Activated T-helper 2 cell treated with anti-CD3 and anti-CD28 coated beads, Interferon-gamma antibody, Interleukin-2, Interleukin-4, amounts not matched to agents 10 μg/mL and 5 μg/mL and 100 μg/mL, durations not matched to agents 14 hours and 24 hours and 36 hours (primary cell): ENCODE measurements at regions not wholly inside any gene's neighbourhood (a gene's known extent, or its start where the extent isn't known, plus 50 kb on each side); places are given as distances from the start of the nearest gene placed in this dataset.

Experiments
- DNase-seq: peaks from one replicate; pipeline ENCODE4 v3.0.0; 2021; ENCODE audit warnings: low spot score
- H3K27ac Mint-ChIP-seq: one replicate; pipeline ENCODE4 v1.8.0; 2021; ENCODE audit warnings: mixed read lengths
- H3K27me3 Mint-ChIP-seq: one replicate; pipeline ENCODE4 v1.8.0; 2021; ENCODE audit warnings: low read depth, mixed read lengths
- H3K36me3 Mint-ChIP-seq: one replicate; pipeline ENCODE4 v1.8.0; 2021; ENCODE audit warnings: low read depth, mixed read lengths
- H3K4me1 Mint-ChIP-seq: one replicate; pipeline ENCODE4 v1.8.0; 2021; ENCODE audit warnings: low read depth, mixed read lengths
- H3K4me3 Mint-ChIP-seq: one replicate; pipeline ENCODE4 v1.8.0; 2021; ENCODE audit warnings: low read depth, mild to moderate bottlenecking, moderate library complexity, mixed read lengths
- H3K9me3 Mint-ChIP-seq: one replicate; pipeline ENCODE4 v1.8.0; 2021; ENCODE audit warnings: mixed read lengths
- intact Hi-C: fragments of 100-400 bp; cut with micrococcal nuclease; formaldehyde crosslinking; loops from one replicate; pipeline ENCODE4 v1.15.1; 2023

DNA sequence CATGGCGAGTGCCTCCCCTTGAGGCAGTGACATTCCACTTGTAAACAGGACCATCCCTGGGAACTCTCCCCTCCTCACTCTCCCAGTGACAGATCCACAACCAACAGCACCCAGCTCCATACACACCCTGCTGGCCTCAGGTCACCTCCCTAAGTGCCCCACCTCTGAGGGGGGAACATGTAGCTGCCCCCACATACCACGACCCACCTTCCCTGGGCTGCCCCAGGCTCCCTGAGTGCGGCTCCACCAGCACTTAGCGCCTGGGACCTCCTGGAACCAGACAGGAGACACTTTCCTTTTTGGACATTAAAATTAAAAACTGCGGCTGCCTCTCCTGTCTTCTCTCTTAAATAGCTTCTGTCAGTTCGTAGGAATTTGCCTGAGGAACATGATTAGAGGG, 1140.1 kb downstream of the BRD1 start:
- no peaks in the 10 kb centered on the region for H3K36me3 Mint-ChIP-seq
- intact Hi-C loops, result no loop called here
- H3K9me3 Mint-ChIP-seq, result no peaks in the 10 kb centered on the region
- H3K27me3 Mint-ChIP-seq, result no peaks in the 10 kb centered on the region
- H3K27ac Mint-ChIP-seq, result no peak overlapping the region
- no peaks in the 10 kb centered on the region for H3K4me1 Mint-ChIP-seq
- DNase-seq, result no peak
- no peak overlapping the region for H3K4me3 Mint-ChIP-seq

DNA sequence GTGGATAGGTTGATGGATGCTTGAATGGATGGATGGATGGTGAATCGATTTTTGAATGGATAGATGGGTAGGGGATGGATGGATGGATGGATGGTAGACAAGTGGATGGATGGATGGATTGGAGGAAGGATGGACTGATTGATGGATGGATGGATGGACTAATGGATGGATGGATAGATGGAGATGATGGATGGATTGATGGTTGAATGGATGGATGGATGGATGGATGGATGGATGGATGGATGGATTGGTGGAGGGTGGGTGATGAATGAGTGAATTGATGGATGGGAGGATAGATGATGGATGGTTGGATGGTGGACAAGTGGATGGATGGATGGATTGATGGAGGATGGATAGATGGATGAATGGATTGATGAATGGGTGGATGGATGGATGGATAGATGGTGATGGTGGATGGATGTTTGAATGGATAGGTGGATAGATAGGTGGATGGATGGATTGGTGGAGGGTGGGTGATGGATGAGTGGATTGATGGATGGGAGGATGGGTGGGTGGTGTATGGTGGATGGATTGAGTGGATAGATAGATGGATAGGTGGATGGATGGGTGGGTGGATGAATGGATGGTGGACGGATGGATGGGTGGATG, 1140.9 kb downstream of the BRD1 start:
- Mint-ChIP-seq H3K36me3 (no peaks in the 10 kb centered on the region), H3K27ac (no peak overlapping the region), H3K4me1 (no peaks in the 10 kb centered on the region)

DNA sequence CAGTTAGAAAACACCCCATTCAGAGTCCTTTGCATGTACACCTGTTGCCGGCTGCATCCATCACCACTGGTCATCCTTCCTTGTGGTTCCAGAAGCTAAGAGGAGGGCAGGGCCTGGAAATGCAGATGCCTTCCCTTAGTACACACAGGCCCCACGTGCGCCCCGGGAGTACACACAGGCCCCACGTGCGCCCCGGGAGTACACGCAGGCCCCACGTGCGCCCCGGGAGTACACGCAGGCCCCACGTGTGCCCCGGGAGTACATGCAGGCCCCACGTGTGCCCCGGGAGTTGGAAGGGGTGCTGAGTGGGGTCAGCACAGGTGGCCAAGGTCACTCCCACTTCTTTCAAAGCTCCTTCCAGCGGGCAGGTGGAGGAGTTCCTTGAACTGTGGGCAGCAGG, 1141.9 kb downstream of the BRD1 start:
- H3K27ac Mint-ChIP-seq, result no peak overlapping the region
- H3K4me1 Mint-ChIP-seq, result no peaks in the 10 kb centered on the region
- H3K9me3 Mint-ChIP-seq, result no peaks in the 10 kb centered on the region
- H3K27me3 Mint-ChIP-seq, result no peaks in the 10 kb centered on the region
- no peak for DNase-seq
- intact Hi-C loops, result no loop called here
- H3K4me3 Mint-ChIP-seq, result no peak overlapping the region
- no peaks in the 10 kb centered on the region for H3K36me3 Mint-ChIP-seq

More for the DNA sequence above, 1140.9 kb downstream of the BRD1 start:
- Mint-ChIP-seq H3K9me3 (no peaks in the 10 kb centered on the region), H3K4me3 (no peak overlapping the region), H3K27me3 (no peaks in the 10 kb centered on the region)
- intact Hi-C loops, result no loop called here
- DNase-seq, result no peak

DNA sequence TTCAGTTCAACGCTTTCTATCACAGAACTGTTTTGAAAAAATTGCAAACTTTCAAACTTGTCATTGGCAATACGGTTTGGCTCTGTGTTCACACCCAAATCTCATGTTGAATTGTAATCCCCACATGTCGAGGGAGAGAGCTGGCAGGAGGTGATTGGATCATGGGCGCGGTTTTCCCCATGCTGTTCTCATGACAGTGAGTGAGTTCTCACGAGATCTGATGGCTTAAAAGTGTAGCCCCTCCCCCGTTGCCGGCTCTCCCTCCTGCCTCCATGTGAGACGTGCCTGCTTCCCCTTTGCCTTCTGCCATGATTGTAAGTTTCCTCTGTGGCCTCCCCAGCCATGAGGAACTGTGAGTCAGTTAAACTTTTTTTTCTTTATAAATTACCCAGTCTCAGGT, 1144.0 kb downstream of the BRD1 start:
- intact Hi-C loops, result no loop called here
- no peaks in the 10 kb centered on the region for H3K27me3 Mint-ChIP-seq
- H3K36me3 Mint-ChIP-seq, result no peaks in the 10 kb centered on the region
- no peak overlapping the region for H3K27ac Mint-ChIP-seq
- no peaks in the 10 kb centered on the region for H3K9me3 Mint-ChIP-seq
- no peak overlapping the region for H3K4me3 Mint-ChIP-seq
- H3K4me1 Mint-ChIP-seq, result no peaks in the 10 kb centered on the region
- DNase-seq, result no peak

DNA sequence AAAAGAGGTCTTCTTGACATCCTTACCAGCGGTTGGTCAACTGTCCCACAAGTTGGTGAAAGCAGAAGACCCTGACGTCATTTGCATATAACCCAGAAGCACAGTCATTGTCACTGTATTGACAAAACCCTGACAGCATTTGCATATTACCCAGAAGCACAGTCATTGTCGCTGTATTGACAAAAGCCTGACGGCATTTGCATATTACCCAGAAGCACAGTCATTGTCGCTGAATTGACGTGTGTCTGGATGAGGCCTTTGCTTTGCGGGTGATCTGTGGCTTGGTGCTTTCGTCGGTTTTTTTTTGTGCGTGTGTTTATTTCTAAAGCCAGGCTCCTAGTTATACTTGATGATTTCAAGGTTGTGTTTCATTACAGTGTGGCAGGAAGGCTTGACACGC, 1145.2 kb downstream of the BRD1 start:
- intact Hi-C loops, result no loop called here
- no peaks in the 10 kb centered on the region for H3K9me3 Mint-ChIP-seq

DNA sequence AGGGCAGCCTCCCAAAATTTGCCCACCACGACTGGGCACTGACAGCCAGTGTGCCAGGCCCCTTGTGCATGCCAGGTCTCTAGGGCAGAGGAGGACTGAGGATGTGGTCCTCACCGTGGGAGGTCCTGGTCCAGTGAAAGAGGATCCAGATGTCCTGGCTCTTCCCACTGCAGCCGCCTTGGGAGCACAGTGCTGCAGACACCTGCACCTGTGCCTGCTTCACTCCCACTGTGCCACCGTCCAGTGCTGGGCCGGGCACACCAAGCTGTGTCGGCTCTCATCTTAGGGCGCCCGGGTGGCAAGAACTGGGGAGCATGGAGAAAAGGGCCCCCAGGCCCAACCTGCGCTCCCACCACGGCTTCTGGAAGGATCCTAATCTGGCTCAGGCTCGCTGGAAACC, 1147.1 kb downstream of the BRD1 start:
- Mint-ChIP-seq H3K9me3 (no peaks in the 10 kb centered on the region), H3K4me1 (no peaks in the 10 kb centered on the region), H3K36me3 (no peaks in the 10 kb centered on the region), H3K4me3 (no peak overlapping the region), H3K27ac (no peak overlapping the region), H3K27me3 (no peaks in the 10 kb centered on the region)
- DNase-seq, result no peak
- intact Hi-C loops, result no loop called here

More for the DNA sequence above, 1145.2 kb downstream of the BRD1 start:
- no peaks in the 10 kb centered on the region for H3K4me1 Mint-ChIP-seq
- H3K4me3 Mint-ChIP-seq, result no peak overlapping the region
- H3K27ac Mint-ChIP-seq, result no peak overlapping the region
- DNase-seq, result no peak
- H3K27me3 Mint-ChIP-seq, result no peaks in the 10 kb centered on the region
- no peaks in the 10 kb centered on the region for H3K36me3 Mint-ChIP-seq

DNA sequence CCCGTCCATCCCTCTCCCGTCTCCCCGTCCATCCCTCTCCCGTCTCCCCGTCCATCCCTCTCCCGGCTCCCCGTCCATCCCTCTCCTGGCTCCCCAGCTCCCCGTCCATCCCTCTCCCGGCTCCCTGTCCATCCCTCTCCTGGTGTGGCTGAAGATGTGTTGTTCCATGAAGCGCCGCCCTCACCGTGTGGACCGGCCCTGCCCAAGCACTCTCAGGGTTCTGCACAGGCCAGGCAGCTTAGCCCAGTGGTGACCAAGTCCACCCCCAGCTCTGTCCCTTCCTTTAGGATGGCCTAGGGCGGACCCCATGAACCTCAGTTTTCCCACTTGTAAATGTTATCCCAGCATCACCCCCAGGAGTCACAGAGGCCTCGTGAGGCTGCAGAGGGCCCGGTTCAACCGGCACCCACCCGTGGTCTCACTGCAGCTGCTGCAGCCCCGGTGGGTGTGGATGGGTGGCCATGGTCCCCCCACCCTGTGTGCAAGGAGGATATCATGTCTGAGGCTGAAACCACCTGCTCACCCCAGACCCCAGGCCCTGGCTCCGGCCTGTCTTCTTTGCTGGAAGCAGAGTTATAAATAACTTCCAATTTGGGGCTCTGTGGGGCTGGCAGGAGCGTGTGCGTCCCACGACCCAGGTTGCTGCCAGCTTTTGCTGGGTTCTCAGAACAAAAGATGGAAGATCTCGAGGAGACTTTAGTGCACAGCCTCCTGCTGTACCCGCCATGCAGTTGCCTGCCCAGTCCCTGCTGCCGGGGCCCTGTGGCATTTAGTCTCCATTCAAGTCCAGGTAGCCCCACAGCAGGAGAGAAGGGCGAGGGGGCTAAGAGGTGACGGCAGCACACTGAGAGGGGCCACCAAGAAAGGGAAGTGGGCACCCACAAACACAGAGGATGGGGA, 1147.8 kb downstream of the BRD1 start:
- DNase-seq, result no peak
- no peak overlapping the region for H3K4me3 Mint-ChIP-seq
- intact Hi-C loops, result no loop called here
- no peaks in the 10 kb centered on the region for H3K36me3 Mint-ChIP-seq
- H3K9me3 Mint-ChIP-seq, result no peaks in the 10 kb centered on the region
- H3K27ac Mint-ChIP-seq, result no peak overlapping the region
- no peaks in the 10 kb centered on the region for H3K27me3 Mint-ChIP-seq
- H3K4me1 Mint-ChIP-seq, result no peaks in the 10 kb centered on the region

DNA sequence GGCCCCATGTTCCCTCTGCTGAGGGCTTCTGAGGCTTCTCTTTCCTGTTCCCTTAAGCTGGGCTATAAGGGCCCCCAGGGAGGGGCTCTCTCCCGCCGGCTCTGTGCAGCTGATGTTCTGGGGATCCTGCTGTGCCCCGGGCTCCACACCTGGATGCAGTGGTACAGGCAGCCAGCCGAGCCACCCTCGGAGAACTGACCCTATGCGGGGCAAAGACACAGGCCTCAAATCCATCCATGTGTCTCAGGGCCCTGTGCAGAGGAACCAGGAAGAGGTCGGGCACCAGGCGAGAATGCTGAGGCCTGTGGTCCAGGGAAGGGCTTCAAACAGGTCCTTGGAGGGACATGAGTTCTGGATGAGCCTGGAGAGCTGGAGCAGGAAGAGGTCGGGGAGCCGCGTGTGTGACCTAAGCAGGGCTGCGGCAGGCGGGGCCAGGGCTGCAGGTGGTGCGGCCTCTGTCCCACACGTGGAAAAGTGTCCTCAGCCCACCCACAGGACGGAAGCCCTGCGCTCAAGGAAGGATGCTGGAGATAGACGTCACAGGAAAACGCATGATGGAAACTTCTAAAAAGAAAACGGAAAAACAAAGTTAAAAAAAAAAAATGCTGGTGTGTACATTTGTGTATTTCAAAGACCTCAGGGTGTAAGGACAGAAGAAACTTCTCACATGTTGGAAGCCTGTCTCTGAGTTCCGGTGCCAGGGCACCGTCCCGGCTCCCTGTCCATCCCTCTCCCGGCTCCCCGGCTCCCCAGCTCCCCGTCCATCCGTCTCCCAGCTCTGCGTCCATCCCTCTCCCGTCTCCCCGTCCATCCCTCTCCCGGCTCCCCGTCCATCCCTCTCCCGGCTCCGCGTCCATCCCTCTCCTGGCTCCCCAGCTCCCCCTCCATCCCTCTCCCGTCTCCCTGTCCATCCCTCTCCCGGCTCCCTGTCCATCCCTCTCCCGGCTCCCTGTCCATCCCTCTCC, 1149.2 kb downstream of the BRD1 start:
- no peak overlapping the region for H3K4me3 Mint-ChIP-seq
- H3K27me3 Mint-ChIP-seq, result no peaks in the 10 kb centered on the region
- no peaks in the 10 kb centered on the region for H3K4me1 Mint-ChIP-seq
- no peak for DNase-seq
- H3K36me3 Mint-ChIP-seq, result no peaks in the 10 kb centered on the region
- H3K27ac Mint-ChIP-seq, result no peak overlapping the region
- intact Hi-C loops, result no loop called here
- peaks cover 9% of the 10 kb centered on the region for H3K9me3 Mint-ChIP-seq

DNA sequence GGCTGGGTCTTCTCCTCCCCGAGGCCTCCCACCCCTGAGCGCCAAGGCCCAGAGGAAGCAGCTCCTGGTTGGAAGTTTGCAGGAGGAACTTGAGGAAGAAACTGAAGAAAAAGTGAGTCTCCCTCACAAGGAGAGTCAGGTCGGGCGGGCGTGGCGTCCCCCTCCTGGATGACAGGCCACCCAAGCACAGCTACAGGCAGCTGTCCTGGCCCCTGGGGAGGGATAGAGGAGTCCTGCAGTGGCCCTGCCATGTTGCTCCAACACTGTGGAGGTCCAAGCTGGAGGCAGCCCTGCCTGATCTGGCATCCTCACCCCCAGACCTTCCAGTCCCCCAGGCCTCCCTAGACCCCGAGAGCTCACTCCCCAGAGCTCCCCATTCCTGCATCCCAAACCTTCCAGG, 1150.1 kb downstream of the BRD1 start:
- intact Hi-C loops, result no loop called here
- no peaks in the 10 kb centered on the region for H3K4me1 Mint-ChIP-seq
- no peak for DNase-seq
- H3K36me3 Mint-ChIP-seq, result no peaks in the 10 kb centered on the region
- H3K27me3 Mint-ChIP-seq, result no peaks in the 10 kb centered on the region
- no peak overlapping the region for H3K27ac Mint-ChIP-seq
- H3K9me3 Mint-ChIP-seq, result peaks cover 17% of the 10 kb centered on the region
- H3K4me3 Mint-ChIP-seq, result no peak overlapping the region

DNA sequence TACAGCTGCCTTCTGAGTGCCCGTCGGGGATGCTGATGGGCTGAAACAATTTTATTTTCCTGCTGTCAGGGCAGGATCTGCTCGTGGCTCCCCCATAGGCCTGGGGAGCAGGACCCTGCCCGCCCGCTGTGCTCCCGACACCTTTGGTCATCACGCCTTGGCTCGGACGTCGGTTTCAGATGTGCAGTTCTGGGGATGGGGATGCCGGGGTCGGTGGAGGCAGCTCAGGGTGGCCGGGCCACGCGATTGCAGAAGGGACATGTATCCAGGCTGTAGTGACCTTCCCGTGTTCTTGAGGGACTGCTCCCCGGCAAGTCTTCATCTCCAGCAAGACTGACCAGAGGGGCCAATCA, 1150.5 kb downstream of the BRD1 start:
- no peaks in the 10 kb centered on the region for H3K27me3 Mint-ChIP-seq
- intact Hi-C loops, result no loop called here
- peaks cover 22% of the 10 kb centered on the region for H3K9me3 Mint-ChIP-seq
- H3K4me1 Mint-ChIP-seq, result no peaks in the 10 kb centered on the region
- no peak overlapping the region for H3K4me3 Mint-ChIP-seq
- no peaks in the 10 kb centered on the region for H3K36me3 Mint-ChIP-seq
- no peak overlapping the region for H3K27ac Mint-ChIP-seq
- DNase-seq, result no peak

DNA sequence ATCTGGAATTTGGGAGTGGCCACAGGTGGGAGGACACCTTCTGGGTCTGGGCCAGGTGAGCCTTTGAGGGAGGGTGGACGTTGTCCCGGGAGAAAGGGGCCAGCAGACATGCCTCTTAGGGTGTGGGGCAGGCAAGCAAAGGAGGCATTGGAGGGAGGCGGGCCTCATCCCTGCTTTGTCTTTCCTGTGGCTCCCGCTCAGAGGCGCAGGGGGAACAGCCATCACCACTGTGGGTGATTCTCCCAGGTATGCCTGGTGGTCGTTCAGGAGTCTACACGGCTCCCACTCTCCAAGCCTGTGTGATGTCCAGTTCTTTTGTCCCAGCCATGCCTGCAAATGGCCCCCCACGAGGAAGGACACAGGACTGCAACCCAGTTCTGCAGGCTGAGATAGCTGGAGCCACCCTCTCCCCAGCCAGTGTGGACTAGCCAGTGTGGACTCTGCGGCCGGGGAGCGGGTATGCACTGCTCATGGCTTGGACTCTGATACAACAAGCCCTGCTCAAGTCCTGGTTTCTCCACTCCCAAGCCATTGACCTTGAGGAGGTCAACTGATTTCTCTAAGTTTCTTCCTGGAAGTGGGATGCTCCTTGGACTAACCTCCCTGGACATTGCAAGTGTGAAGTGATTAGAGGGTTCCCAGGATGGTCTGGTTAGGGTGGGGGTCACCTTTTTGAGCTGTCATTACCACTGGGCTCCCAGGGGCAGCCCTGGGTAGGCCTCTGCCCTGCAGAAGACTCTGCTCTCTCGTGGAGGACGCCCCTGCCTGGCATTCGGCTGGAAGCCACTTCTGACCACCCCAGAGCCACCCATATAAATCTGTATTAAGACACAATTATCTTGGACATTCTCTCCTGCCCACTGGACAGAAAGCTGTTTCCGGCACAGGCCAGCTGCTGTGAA, 1151.2 kb downstream of the BRD1 start:
- no peaks in the 10 kb centered on the region for H3K36me3 Mint-ChIP-seq
- H3K27me3 Mint-ChIP-seq, result no peaks in the 10 kb centered on the region
- intact Hi-C loops, result no loop called here
- H3K27ac Mint-ChIP-seq, result no peak overlapping the region
- H3K4me1 Mint-ChIP-seq, result no peaks in the 10 kb centered on the region
- H3K4me3 Mint-ChIP-seq, result no peak overlapping the region
- H3K9me3 Mint-ChIP-seq, result peaks cover 24% of the 10 kb centered on the region
- DNase-seq, result no peak

DNA sequence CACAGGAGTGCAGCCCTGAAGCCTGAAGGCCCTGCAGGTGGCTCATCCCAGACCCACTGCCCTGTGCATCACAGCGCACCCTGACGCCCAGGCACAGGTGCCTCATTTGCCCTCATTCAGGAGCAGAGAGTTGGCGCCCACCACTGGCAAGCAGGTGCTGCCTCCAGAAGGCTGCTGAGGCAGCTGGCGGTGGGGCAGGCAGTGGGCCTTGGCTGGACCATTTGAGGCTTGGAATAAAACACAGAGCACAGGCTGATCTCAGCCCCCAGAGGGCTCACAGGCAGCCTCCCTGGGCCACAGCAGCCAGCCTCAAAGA, 1151.9 kb downstream of the BRD1 start:
- Mint-ChIP-seq H3K27me3 (no peaks in the 10 kb centered on the region), H3K9me3 (peaks cover 24% of the 10 kb centered on the region), H3K4me3 (no peak overlapping the region), H3K4me1 (no peaks in the 10 kb centered on the region), H3K36me3 (no peaks in the 10 kb centered on the region), H3K27ac (no peak overlapping the region)
- no peak for DNase-seq
- intact Hi-C loops, result no loop called here
